ENCODE measurements at regions not wholly inside any gene's neighbourhood (a gene's known extent, or its start where the extent isn't known, plus 50 kb on each side); places are given as distances from the start of the nearest gene placed in this dataset.
A peak's percentile ranks its signal among the peaks of the same experiment; 100 is the strongest.

GRCh38 chr7:52486267-52486666 lies 549.2 kb upstream of the POM121L12 start:
- no peaks in the 10 kb centered on the region for H3K27me3 ChIP-seq
- H3K4me1 ChIP-seq, result no peaks in the 10 kb centered on the region
- TF ChIP-seq, protein P1, sequence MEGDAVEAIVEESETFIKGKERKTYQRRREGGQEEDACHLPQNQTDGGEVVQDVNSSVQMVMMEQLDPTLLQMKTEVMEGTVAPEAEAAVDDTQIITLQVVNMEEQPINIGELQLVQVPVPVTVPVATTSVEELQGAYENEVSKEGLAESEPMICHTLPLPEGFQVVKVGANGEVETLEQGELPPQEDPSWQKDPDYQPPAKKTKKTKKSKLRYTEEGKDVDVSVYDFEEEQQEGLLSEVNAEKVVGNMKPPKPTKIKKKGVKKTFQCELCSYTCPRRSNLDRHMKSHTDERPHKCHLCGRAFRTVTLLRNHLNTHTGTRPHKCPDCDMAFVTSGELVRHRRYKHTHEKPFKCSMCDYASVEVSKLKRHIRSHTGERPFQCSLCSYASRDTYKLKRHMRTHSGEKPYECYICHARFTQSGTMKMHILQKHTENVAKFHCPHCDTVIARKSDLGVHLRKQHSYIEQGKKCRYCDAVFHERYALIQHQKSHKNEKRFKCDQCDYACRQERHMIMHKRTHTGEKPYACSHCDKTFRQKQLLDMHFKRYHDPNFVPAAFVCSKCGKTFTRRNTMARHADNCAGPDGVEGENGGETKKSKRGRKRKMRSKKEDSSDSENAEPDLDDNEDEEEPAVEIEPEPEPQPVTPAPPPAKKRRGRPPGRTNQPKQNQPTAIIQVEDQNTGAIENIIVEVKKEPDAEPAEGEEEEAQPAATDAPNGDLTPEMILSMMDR (IDR thresholded peaks at IDR 0.05; ENCODE audit: low read depth, low read length), result no peak
- no peak for DNase-seq
- no peaks in the 10 kb centered on the region for H3K9me3 ChIP-seq
- no peaks in the 10 kb centered on the region for H3K36me3 ChIP-seq
- H3K4me3 ChIP-seq (ENCODE audit: low read depth, low read length), result no peak overlapping the region

DNA sequence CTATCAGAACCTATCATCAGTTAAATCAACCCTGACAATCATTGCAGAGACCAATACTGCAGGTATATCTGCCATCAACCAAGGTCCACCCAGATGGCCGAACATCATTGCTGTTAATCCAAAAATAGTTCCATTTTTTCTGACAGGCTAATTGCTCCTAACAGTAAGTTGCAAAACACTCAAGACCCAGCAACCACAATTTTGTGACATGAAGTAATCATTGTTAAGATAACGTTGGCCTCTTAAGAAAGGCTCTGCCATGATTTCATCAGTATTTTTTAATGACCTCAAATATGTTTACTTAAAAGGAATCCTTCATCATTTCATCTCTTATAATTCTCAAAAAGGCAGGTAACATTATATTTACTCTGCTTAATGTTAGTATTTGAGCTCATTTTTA lies 553.4 kb upstream of the POM121L12 start:
- TF ChIP-seq, protein P1 (IDR thresholded peaks at IDR 0.05; ENCODE audit: low read depth, low read length), result no peak
- no peaks in the 10 kb centered on the region for H3K9me3 ChIP-seq
- H3K36me3 ChIP-seq, result no peaks in the 10 kb centered on the region
- no peaks in the 10 kb centered on the region for H3K27me3 ChIP-seq
- DNase-seq, result no peak
- peaks cover 5% of the 10 kb centered on the region; the same call in 1 of the 2 replicates for H3K4me1 ChIP-seq
- H3K4me3 ChIP-seq (ENCODE audit: low read depth, low read length), result no peak overlapping the region

DNA sequence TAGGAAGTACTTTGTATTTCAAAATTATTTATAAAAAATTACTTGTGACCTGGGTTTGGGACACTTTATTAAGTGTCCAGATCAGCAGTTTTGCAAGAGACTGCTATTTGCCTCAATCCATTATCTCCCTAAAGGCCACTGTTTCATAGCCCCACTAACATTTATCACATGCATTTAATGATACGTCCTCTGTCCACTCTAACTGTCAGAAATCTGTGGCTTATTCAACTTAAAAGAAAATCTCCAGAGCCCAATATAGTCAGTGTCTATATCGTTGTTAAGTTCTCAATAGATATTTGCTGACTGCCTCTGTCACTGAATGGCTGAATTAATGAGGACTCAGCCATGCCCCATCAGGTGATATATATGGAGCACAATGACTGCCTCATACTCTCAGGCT lies 553.9 kb upstream of the POM121L12 start:
- TF ChIP-seq, protein P1 (IDR thresholded peaks at IDR 0.05; ENCODE audit: low read depth, low read length), result no peak
- Histone ChIP-seq H3K4me1 (peaks cover 6% of the 10 kb centered on the region), H3K36me3 (no peaks in the 10 kb centered on the region), H3K27me3 (no peaks in the 10 kb centered on the region), H3K4me3 (ENCODE audit: low read depth, low read length) (no peak overlapping the region), H3K9me3 (no peaks in the 10 kb centered on the region)
- DNase-seq, result no peak

GRCh38 chr7:52479990-52480389 lies 555.4 kb upstream of the POM121L12 start:
- Histone ChIP-seq H3K27me3 (no peaks in the 10 kb centered on the region), H3K36me3 (no peaks in the 10 kb centered on the region), H3K4me1 (peaks cover 16% of the 10 kb centered on the region), H3K9me3 (no peaks in the 10 kb centered on the region), H3K4me3 (ENCODE audit: low read depth, low read length) (no peak overlapping the region)
- DNase-seq, result no peak
- TF ChIP-seq, protein P1 (IDR thresholded peaks at IDR 0.05; ENCODE audit: low read depth, low read length), result no peak

GRCh38 chr7:52475001-52475582 lies 560.3 kb upstream of the POM121L12 start:
- TF ChIP-seq, protein P1 (IDR thresholded peaks at IDR 0.05; ENCODE audit: low read depth, low read length), result no peak
- H3K9me3 ChIP-seq, result no peaks in the 10 kb centered on the region
- peaks cover 33% of the 10 kb centered on the region for H3K4me1 ChIP-seq
- H3K4me3 ChIP-seq (ENCODE audit: low read depth, low read length), result 0 out of 2 replicates have a peak overlapping the region, but pooled peaks have one; percentile 6
- peak; percentile 68 for DNase-seq
- no peaks in the 10 kb centered on the region for H3K36me3 ChIP-seq
- H3K27me3 ChIP-seq, result no peaks in the 10 kb centered on the region

DNA sequence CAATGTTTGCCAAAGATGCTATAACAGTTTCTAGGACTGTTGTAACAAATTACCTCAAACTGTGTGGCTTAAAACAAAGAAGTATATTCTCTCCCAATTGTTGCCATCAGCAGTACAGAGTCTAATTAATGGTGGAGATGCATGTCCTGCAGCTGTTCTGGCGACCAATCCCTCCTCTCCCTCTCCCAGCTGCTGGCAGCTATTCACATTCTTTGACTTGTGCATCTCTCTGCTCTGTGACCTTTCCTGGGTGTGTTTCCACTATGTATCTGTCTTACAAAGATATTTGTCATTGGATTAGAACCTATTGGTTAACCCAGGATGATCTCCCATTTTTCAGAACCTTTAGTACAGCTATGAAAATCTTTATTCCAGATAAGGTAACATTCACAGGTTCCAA lies 561.7 kb upstream of the POM121L12 start:
- peak; percentile 33 for DNase-seq
- peaks cover 33% of the 10 kb centered on the region for H3K4me1 ChIP-seq
- TF ChIP-seq, protein P1 (IDR thresholded peaks at IDR 0.05; ENCODE audit: low read depth, low read length), result no peak

More for the DNA sequence above, 561.7 kb upstream of the POM121L12 start:
- no peaks in the 10 kb centered on the region for H3K36me3 ChIP-seq
- H3K9me3 ChIP-seq, result no peaks in the 10 kb centered on the region
- no peaks in the 10 kb centered on the region for H3K27me3 ChIP-seq
- no peak overlapping the region for H3K4me3 ChIP-seq (ENCODE audit: low read depth, low read length)

Measured in BE2C (cell line).